Mucosa of descending colon (tissue), 3 donors: ENCODE measurements at regions not wholly inside any gene's neighbourhood (a gene's known extent, or its start where the extent isn't known, plus 50 kb on each side); places are given as distances from the start of the nearest gene placed in this dataset.

Experiments used
- ATAC-seq: fragments of 200-7000 bp; cut with Tn5 transposase; one replicate; pipeline ENCODE4 v1.9.1; 2020; ENCODE audit warnings: mild to moderate bottlenecking, moderate library complexity
- DNase-seq, 3 donors: peaks; one replicate each; pipeline ENCODE4 v3.0.0-alpha.2; 2020
- H3K36me3 ChIP-seq: fragments of 200-600 bp; one replicate; pipeline ENCODE4 v1.8.0; 2021; ENCODE audit warnings: low read depth, mild to moderate bottlenecking
- H3K4me1 ChIP-seq: fragments of 200-600 bp; one replicate; pipeline ENCODE4 v1.8.0; 2021; ENCODE audit warnings: low read depth, mild to moderate bottlenecking
- H3K4me3 ChIP-seq: fragments of 200-600 bp; one replicate; pipeline ENCODE4 v1.8.0; 2021; ENCODE audit warnings: mild to moderate bottlenecking
- H3K9me3 ChIP-seq: fragments of 200-600 bp; one replicate; pipeline ENCODE4 v1.8.0; 2021; ENCODE audit warnings: mild to moderate bottlenecking
- intact Hi-C, 2 donors: fragments of 100-400 bp; cut with DNase I in 1 of 2; cut with micrococcal nuclease in 1 of 2; formaldehyde crosslinking; loops; one replicate each; pipeline versions ENCODE4 v1.11.0 to v1.11.1; 2022; cut with DNase I, micrococcal nuclease
- TF ChIP-seq, protein P1 (sequence below): fragments of 200-600 bp; IDR thresholded peaks from one replicate; pipeline ENCODE4 v1.8.0; 2022; ENCODE audit warnings: antibody characterized with exemption, mild to moderate bottlenecking
- donor health status: DM: no; HTN: no; CAD: no; lungs with moderate emphysema.
- donor health status: DM: no; HTN: no; CAD: no.
- donor health status: DM: no; HTN: yes; CAD: no.

DNA sequence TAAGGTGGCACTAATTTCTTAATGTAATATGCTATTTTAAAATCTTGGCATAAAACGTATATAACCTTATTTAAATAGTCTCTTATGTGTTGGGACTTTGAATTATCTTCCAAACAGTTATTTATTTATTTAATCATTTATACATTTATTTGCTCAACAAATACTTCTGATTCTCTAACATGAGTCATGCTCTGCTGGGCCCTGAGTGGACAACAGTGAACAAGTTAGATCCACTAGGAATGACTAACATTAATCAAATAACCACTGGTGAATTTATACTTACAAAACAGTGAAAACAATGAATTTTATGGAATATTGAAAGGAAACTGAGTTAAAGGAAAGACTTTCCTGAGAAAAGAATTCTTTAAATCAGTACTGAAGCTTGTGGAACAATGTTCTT, 1257.2 kb upstream of the CHAC2 start:
- Histone ChIP-seq H3K4me3 (no peak overlapping the region), H3K9me3 (peaks cover 2% of the 10 kb centered on the region), H3K36me3 (no peaks in the 10 kb centered on the region), H3K4me1 (no peaks in the 10 kb centered on the region)
- intact Hi-C loops = no loop called here
- DNase-seq (no peak), ATAC-seq (no peak)
- TF ChIP-seq, protein P1, sequence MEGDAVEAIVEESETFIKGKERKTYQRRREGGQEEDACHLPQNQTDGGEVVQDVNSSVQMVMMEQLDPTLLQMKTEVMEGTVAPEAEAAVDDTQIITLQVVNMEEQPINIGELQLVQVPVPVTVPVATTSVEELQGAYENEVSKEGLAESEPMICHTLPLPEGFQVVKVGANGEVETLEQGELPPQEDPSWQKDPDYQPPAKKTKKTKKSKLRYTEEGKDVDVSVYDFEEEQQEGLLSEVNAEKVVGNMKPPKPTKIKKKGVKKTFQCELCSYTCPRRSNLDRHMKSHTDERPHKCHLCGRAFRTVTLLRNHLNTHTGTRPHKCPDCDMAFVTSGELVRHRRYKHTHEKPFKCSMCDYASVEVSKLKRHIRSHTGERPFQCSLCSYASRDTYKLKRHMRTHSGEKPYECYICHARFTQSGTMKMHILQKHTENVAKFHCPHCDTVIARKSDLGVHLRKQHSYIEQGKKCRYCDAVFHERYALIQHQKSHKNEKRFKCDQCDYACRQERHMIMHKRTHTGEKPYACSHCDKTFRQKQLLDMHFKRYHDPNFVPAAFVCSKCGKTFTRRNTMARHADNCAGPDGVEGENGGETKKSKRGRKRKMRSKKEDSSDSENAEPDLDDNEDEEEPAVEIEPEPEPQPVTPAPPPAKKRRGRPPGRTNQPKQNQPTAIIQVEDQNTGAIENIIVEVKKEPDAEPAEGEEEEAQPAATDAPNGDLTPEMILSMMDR = no peak

DNA sequence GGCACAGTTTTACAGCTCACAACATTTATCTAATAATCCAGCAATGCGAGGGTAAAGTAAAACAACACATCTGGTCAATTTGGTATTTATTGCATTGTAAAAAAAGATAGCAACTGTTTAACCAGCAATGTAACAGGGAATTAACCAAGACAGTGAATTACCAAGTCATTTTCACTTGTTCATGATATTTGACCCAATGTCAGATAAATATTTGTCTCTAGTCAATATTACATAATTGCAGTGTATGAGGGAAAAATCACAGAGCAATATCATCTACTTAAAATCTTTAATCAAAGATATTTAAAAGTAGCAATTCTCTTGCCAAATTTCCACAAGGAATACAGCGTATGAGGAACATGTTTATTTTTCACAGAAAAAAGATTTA, 1265.1 kb upstream of the CHAC2 start:
- H3K4me1 ChIP-seq = no peaks in the 10 kb centered on the region
- no peak overlapping the region for H3K4me3 ChIP-seq
- intact Hi-C loops = no loop called here
- H3K9me3 ChIP-seq = no peaks in the 10 kb centered on the region
- ATAC-seq = no peak
- TF ChIP-seq, protein P1 = no peak
- H3K36me3 ChIP-seq = no peaks in the 10 kb centered on the region
- DNase-seq = no peak

DNA sequence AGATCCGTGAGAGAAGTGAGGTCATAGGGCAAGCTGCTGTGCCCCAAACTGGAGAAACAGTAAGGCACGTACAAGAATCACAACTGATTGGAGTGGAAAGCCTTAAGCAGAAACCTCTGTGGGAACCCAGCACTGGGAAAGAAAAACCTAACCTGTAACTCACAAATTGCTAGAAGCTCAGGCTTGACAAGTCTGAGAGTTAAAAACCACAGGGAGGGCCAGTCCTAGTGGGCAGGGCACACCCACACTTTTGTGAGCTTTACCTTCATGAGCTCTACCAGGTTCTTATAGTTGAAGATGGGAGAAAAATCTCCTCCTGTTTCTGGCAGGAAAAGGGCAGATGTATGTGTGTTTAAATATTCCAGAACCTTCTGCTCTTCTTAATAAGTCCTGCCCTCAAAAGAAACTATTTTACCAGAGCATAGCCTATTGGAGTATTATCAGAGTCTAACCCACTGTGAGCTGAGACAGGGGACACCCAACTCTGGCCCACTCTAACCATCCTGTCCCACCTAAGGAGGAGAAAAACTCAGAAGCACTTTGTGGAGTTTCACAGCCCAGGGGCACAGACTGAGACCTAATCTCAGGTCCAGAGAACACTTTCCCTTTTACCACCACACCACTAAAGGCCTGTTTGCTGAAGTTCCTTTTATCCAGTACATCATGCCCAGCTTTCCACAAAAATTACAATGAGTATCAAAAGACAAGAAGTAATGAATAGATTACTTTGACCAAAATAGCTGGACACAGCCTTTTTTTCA, 1265.7 kb upstream of the CHAC2 start:
- ATAC-seq = no peak
- intact Hi-C loops = no loop called here
- H3K9me3 ChIP-seq = no peaks in the 10 kb centered on the region
- no peaks in the 10 kb centered on the region for H3K36me3 ChIP-seq
- no peak for DNase-seq
- TF ChIP-seq, protein P1 = no peak
- no peak overlapping the region for H3K4me3 ChIP-seq
- H3K4me1 ChIP-seq = no peaks in the 10 kb centered on the region

DNA sequence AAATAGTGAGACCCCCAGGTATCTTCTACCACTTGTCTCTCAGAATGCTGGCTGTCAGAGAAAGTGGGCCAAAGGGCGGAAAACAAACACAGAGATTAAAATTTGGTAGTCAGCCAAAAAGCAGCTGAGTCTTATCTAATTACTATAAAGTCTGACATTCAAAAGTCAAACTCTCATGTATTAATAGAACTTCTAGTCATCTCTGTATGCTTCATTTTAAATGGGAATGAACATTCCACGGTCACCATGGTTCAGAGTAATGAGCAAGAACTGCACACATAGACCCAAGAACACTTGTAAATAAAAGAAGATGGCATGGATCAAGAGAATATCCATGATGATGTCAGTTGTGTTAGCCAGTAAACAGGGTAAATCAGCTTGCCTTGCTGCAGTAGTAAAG, 1267.0 kb upstream of the CHAC2 start:
- intact Hi-C loops = no loop called here
- TF ChIP-seq, protein P1 = no peak
- no peaks in the 10 kb centered on the region for H3K4me1 ChIP-seq
- ATAC-seq (no peak), DNase-seq (no peak)
- H3K36me3 ChIP-seq = no peaks in the 10 kb centered on the region
- no peak overlapping the region for H3K4me3 ChIP-seq
- H3K9me3 ChIP-seq = no peaks in the 10 kb centered on the region

DNA sequence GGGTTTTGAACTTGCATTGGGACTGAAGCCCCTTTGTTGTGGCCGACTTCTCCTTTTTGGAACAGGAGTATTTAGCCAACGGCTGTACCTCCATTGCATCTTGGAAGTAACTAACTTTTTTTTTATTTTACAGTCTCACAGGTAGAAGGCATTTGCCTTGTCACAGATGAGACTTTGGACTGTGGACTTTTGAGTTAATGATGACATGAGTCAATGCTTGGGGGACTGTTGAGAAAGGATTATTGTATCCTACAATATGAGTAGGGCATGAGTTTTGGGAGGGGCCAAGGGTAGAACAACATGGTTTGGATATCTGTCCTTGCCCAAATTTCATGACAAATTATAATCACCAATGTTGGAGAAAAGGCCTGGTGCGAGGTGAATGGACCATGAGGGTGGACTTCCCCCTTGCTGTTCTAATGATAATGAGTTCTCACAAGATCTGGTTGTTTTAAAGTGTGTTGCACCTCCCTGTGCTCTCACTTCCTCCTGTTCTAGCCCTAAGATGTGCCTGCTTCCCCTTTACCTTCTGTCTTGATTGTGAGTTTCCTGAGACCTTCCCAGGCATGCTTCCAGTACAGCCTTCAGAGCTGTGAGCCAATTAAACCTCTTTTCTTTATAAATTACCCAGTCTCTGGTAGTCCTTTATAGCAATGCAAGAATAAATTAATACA, 1269.4 kb upstream of the CHAC2 start:
- ATAC-seq = no peak
- TF ChIP-seq, protein P1 = no peak
- no peaks in the 10 kb centered on the region for H3K36me3 ChIP-seq

More for the DNA sequence above, 1269.4 kb upstream of the CHAC2 start:
- Histone ChIP-seq H3K4me1 (no peaks in the 10 kb centered on the region), H3K9me3 (peaks cover 7% of the 10 kb centered on the region), H3K4me3 (no peak overlapping the region)
- intact Hi-C loops = no loop called here
- no peak for DNase-seq
